A549 (cell line): ENCODE measurements at regions not wholly inside any gene's neighbourhood (a gene's known extent, or its start where the extent isn't known, plus 50 kb on each side); places are given as distances from the start of the nearest gene placed in this dataset.

Source experiments
- CEBPB ChIP-seq, 2 experiments: fragments of >200 bp in 1 of 2; sonication (Bioruptor Twin) in 1 of 2; formaldehyde crosslinking in 1 of 2; IDR thresholded peaks; 2 replicates each; pipeline ENCODE4 v1.6.1; 2012 to 2016
- CHD2 ChIP-seq: fragments of 150-350 bp; IDR thresholded peaks from 2 replicates; pipeline ENCODE4 v1.6.1; 2014; ENCODE audit warnings: low read length; ENCODE audit not compliant: partially characterized antibody
- CTCF ChIP-seq: fragments of >200 bp; sonication (Bioruptor Twin); formaldehyde crosslinking; IDR thresholded peaks from 3 replicates; pipeline ENCODE4 v1.5.1; 2016
- E2F6 ChIP-seq: IDR thresholded peaks from 2 replicates; pipeline ENCODE4 v1.6.1; 2012; ENCODE audit warnings: low read depth, borderline replicate concordance
- EP300 ChIP-seq, 2 experiments: fragments of >200 bp; sonication (Bioruptor Twin); formaldehyde crosslinking; IDR thresholded peaks; 2 replicates in 1 of 2; 3 replicates in 1 of 2; pipeline ENCODE4 v1.6.1; 2016 to 2017
- MAX ChIP-seq: IDR thresholded peaks from 2 replicates; pipeline ENCODE4 v1.6.1; 2012
- NR3C1 ChIP-seq: fragments of >200 bp; sonication (Bioruptor Twin); formaldehyde crosslinking; IDR thresholded peaks from 3 replicates; pipeline ENCODE4 v1.6.1; 2017
- REST ChIP-seq: fragments of 200-600 bp; sonication (generic); IDR thresholded peaks from 2 replicates; pipeline ENCODE4 v1.6.1; 2016; ENCODE audit warnings: antibody characterized with exemption, mild to moderate bottlenecking, moderate library complexity
- USF2 ChIP-seq: fragments of 450-650 bp; IDR thresholded peaks from 2 replicates; pipeline ENCODE4 v1.6.1; 2014; ENCODE audit warnings: antibody characterized with exemption

GRCh38 chr17:77704048-77704815 lies 254.3 kb upstream of the TNRC6C start:
- TF ChIP-seq E2F6: no peak
- no peak for TF ChIP-seq CTCF
- no peak for TF ChIP-seq EP300 (IDR thresholded peaks at IDR 0.05)
- no peak for TF ChIP-seq REST
- no peak for TF ChIP-seq NR3C1
- no peak for TF ChIP-seq USF2
- no peak for TF ChIP-seq CEBPB (IDR thresholded peaks at IDR 0.05)
- no peak for TF ChIP-seq CHD2
- no peak for TF ChIP-seq MAX
